Peyer's patch (tissue), 4 donors: ENCODE measurements at regions not wholly inside any gene's neighbourhood (a gene's known extent, or its start where the extent isn't known, plus 50 kb on each side); places are given as distances from the start of the nearest gene placed in this dataset.

Experiments used
- POLR2A ChIP-seq, 2 donors: fragments of 450-650 bp; IDR thresholded peaks; one replicate each; pipeline ENCODE4 v1.5.1; 2017; ENCODE audit warnings: antibody characterized with exemption in 2 of 2, mild to moderate bottlenecking in 2 of 2, moderate library complexity in 2 of 2
- TF ChIP-seq, protein P1 (sequence below), 6 experiments: fragments of 450-650 bp in 4 of 6; fragments of 200-600 bp in 2 of 6; sonication (generic) in 1 of 6; IDR thresholded peaks; one replicate each; pipeline ENCODE4 v1.5.1; 2017 to 2019; ENCODE audit warnings: antibody characterized with exemption in 6 of 6, mild to moderate bottlenecking in 3 of 6, moderate library complexity in 1 of 6

DNA sequence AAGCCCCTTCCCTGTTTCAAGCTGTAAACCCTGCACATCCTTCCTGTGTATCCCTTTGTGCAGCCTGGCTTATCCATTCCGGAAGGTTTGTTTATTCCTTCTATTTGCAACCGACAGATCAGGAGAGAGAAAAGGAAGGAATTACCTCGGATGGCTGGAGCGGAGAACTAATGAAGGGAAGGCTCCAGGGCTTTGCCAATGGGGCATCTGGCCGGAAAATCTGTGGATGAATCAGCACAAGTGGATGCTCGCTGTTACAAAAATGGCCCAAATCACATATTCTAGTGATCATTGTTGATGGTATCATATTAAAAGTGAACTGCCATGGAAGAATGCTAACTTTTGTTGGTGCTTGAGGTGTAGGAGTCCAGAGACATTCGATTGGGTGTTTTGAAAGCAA lies 97.1 kb downstream of the AQP4 start:
- TF ChIP-seq POLR2A (IDR thresholded peaks at IDR 0.05): no peak
- TF ChIP-seq, protein P1, sequence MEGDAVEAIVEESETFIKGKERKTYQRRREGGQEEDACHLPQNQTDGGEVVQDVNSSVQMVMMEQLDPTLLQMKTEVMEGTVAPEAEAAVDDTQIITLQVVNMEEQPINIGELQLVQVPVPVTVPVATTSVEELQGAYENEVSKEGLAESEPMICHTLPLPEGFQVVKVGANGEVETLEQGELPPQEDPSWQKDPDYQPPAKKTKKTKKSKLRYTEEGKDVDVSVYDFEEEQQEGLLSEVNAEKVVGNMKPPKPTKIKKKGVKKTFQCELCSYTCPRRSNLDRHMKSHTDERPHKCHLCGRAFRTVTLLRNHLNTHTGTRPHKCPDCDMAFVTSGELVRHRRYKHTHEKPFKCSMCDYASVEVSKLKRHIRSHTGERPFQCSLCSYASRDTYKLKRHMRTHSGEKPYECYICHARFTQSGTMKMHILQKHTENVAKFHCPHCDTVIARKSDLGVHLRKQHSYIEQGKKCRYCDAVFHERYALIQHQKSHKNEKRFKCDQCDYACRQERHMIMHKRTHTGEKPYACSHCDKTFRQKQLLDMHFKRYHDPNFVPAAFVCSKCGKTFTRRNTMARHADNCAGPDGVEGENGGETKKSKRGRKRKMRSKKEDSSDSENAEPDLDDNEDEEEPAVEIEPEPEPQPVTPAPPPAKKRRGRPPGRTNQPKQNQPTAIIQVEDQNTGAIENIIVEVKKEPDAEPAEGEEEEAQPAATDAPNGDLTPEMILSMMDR (IDR thresholded peaks at IDR 0.05): no peak
